Stimulated activated CD8-positive, alpha-beta memory T cell treated with anti-CD3 and anti-CD28 coated beads, Interleukin-2, amount 100 ng/mL, for 48 hours (primary cell): ENCODE measurements at regions not wholly inside any gene's neighbourhood (a gene's known extent, or its start where the extent isn't known, plus 50 kb on each side); places are given as distances from the start of the nearest gene placed in this dataset.
"Not testable (repeated sequence)": the region's sequence is repeated elsewhere in the genome, so short reads cannot be mapped to it uniquely, and the experiment has no call there.

ENCODE experiments used
- DNase-seq, 2 donors: peaks; one replicate each; pipeline ENCODE4 v3.0.0-alpha.2; 2020; ENCODE audit warnings: low read depth in 2 of 2

- DNase-seq = no peak
These were observed 417.7 kb upstream of the ATXN7L3B start for GRCh38 chr12:74119811-74120362.

- no peak for DNase-seq
These were observed 417.0 kb upstream of the ATXN7L3B start for GRCh38 chr12:74120644-74121043.

DNA sequence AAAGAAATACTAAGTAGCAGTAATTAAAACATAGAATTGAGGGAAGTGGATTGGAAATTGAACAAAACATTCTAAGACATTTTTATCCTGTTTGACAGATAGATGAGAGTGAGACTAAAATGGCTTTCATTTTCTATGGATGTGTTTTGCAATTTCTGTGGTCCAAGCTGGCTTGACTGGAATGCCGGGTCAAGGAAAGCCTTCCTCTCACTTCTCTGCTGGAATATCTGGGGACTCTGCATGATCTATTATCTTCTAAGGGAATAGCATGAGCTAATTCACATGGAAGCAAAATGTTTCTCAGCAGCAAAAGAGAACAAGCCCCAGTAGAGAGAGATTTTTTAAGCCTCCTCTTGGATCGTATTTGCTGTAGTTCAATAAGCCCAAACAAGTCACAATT lies 407.9 kb upstream of the ATXN7L3B start:
- no peak for DNase-seq

DNA sequence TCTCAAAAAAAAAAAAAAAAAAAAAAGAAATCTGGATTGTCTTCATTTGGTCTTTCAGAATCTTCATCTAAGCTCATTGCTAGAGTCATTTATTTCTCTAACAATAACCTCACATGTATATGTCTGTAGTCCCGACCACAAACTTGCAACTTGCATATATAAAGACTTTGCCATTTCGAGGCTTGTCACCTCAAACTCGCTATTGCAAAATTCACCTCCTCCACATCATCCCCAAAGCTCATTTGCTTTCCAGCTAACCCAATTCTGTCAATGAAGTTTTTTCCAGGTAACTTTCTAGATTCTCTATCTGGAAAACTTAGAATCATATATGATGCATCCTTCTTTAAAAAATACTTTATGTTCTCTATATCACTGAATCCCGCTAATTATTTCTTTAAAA lies 393.2 kb upstream of the ATXN7L3B start:
- DNase-seq = no peak

GRCh38 chr12:74145328-74145727 lies 392.3 kb upstream of the ATXN7L3B start:
- DNase-seq = no peak

GRCh38 chr12:74148849-74149248 lies 388.8 kb upstream of the ATXN7L3B start:
- no peak for DNase-seq

GRCh38 chr12:74152370-74152769 lies 385.3 kb upstream of the ATXN7L3B start:
- DNase-seq = no peak

- no peak for DNase-seq
These were observed 371.5 kb upstream of the ATXN7L3B start for GRCh38 chr12:74166096-74166495.

- no peak for DNase-seq
These were observed 368.0 kb upstream of the ATXN7L3B start for GRCh38 chr12:74169607-74170006.

GRCh38 chr12:74170645-74171477 lies 366.8 kb upstream of the ATXN7L3B start:
- no peak for DNase-seq

GRCh38 chr12:74171478-74171909 lies 366.1 kb upstream of the ATXN7L3B start:
- no peak for DNase-seq

DNA sequence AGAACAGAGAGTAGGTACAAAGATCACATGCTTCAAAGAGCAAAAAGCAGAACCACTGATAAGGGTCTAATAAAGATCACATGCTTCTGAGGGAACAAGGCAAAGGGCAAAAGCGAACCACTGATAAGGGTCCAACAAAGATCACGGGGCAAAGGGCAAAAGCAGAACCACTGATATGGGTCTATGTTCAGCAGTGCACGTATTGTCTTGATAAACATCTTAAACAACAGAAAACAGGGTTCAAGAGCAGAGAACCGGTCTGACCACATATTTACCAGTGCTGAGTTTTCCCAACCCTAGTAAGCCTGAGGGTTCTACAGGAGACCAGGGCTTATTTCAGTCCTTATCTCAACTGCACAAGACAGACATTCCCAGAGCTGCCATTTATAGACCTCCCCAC lies 362.7 kb upstream of the ATXN7L3B start:
- not testable (repeated sequence) for DNase-seq

- DNase-seq = no peak
These were observed 352.3 kb upstream of the ATXN7L3B start for GRCh38 chr12:74185360-74185759.

- no peak for DNase-seq
These were observed 344.4 kb upstream of the ATXN7L3B start for GRCh38 chr12:74193191-74193590.

- DNase-seq = no peak
These were observed 333.4 kb upstream of the ATXN7L3B start for GRCh38 chr12:74204236-74204635.

DNA sequence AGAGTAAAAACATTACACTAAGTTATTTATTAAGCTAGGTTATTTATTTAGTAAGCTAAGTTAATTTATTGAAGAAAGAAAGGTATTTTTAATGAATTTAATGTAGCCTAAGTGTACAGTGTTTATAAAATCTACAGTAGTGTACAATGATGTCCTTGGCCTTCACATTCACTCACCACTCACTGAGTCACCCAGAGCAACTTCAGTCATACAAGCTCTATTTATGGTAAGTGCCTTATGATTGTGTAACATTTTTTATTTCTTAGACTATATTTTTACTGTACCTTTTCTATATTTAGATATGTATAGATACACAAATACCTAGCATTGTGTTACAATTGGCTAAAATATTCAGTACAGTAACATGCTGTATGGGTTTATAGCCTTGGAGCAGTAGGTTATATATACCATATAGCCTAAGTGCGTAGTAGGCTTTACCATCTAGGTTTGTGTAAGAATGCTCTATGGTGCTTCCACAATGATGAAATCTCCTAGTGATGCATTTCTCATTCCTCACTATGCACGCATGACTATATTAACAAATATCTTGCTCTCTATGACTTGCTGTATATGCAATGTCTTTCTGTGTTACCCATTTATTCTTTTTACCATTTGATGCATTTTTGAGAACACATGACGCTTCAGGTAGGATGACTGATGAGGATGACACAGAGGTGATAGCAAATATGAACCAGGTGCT lies 309.6 kb upstream of the ATXN7L3B start:
- no peak for DNase-seq

GRCh38 chr12:74229671-74230070 lies 308.0 kb upstream of the ATXN7L3B start:
- no peak for DNase-seq

DNA sequence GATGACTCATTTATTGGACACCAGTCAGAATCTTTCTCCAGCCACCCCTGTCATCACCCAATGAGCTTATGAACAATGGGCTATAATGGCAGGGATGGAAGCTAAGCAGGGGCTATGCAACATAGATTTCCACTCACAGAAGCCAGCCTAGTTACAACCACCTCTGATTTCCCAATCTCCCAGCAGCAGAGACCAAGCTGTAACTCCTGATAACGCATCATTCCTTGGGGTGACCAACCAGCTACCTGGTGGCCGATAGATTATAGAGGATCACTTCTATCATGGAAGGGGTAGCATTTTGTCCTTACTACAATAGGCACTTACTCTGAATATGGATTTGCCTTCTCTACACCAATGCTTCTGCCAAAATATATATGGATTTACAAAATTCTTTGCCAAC lies 302.3 kb upstream of the ATXN7L3B start:
- DNase-seq = no peak

- no peak for DNase-seq
These were observed 296.3 kb upstream of the ATXN7L3B start for GRCh38 chr12:74241341-74241740.

GRCh38 chr12:74242088-74242487 lies 295.5 kb upstream of the ATXN7L3B start:
- DNase-seq = no peak

DNA sequence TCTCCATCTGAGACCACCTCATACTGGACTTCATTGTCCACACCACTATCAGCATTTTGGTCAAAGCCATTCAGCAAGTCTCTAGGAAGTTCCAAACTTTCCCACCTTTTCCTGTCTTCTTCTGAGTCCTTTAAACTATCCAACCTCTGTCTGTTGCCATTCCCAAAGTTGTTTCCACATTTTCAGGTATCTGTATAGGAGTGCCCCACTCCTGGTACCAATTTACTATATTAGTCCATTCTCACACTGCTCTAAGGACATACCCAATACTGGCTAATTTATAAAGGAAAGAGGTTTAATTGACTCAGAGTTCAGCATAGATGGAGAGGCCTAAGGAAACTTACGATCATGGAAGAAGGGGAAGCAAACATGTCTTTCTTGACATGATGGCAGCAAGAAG lies 292.2 kb upstream of the ATXN7L3B start:
- no peak for DNase-seq

- no peak for DNase-seq
These were observed 286.7 kb upstream of the ATXN7L3B start for GRCh38 chr12:74250891-74251290.

DNA sequence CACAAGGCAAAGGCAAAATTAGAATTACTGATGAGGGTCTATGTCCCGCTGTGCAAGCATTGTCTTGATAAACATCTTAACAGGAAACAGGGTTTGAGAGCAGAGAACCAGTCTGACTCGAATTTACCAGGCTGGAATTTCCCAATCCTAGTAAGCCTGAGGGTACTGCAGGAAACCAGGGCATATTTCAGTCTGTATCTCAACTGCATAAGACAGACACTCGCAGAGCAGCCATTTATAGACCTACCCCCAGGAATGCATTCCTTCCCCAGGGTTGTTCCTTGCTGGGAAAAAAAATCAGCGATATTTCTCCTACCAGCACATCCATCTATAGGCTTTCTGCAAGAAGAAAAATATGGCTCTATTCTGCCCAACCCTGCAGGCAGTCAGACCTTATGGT lies 283.8 kb upstream of the ATXN7L3B start:
- not testable (repeated sequence) for DNase-seq
